ENCODE measurements at regions not wholly inside any gene's neighbourhood (a gene's known extent, or its start where the extent isn't known, plus 50 kb on each side); places are given as distances from the start of the nearest gene placed in this dataset.

- DNase-seq (ENCODE audit: low spot score): no peak
Measured at GRCh38 chr20:60274717-60275116, 316.5 kb downstream of the CDH26 start.

GRCh38 chr20:60281295-60281694, 323.1 kb downstream of the CDH26 start:
- DNase-seq (ENCODE audit: low spot score): no peak

- no peak for DNase-seq (ENCODE audit: low spot score)
Measured at GRCh38 chr20:60283281-60283680, 325.1 kb downstream of the CDH26 start.

- DNase-seq (ENCODE audit: low spot score): no peak
Measured at GRCh38 chr20:60286764-60287163, 328.5 kb downstream of the CDH26 start.

- DNase-seq (ENCODE audit: low spot score): no peak
Measured at GRCh38 chr20:60288945-60289344, 330.7 kb downstream of the CDH26 start.

GRCh38 chr20:60292001-60292520, 333.8 kb downstream of the CDH26 start:
- DNase-seq (ENCODE audit: low spot score): no peak

GRCh38 chr20:60294632-60295031, 336.4 kb downstream of the CDH26 start:
- no peak for DNase-seq (ENCODE audit: low spot score)

- no peak for DNase-seq (ENCODE audit: low spot score)
Measured at GRCh38 chr20:60295214-60295613, 337.0 kb downstream of the CDH26 start.

GRCh38 chr20:60297649-60298048, 339.4 kb downstream of the CDH26 start:
- DNase-seq (ENCODE audit: low spot score): peak; percentile 1

GRCh38 chr20:60298647-60299046, 340.4 kb downstream of the CDH26 start:
- DNase-seq (ENCODE audit: low spot score): no peak

- no peak for DNase-seq (ENCODE audit: low spot score)
Measured at GRCh38 chr20:60299951-60300350, 341.7 kb downstream of the CDH26 start.

GRCh38 chr20:60300374-60300773, 342.2 kb downstream of the CDH26 start:
- no peak for DNase-seq (ENCODE audit: low spot score)

- no peak for DNase-seq (ENCODE audit: low spot score)
Measured at GRCh38 chr20:60302875-60303274, 344.7 kb downstream of the CDH26 start.

GRCh38 chr20:60304026-60304590, 345.9 kb downstream of the CDH26 start:
- no peak for DNase-seq (ENCODE audit: low spot score)

GRCh38 chr20:60304931-60305330, 346.7 kb downstream of the CDH26 start:
- DNase-seq (ENCODE audit: low spot score): no peak

- no peak for DNase-seq (ENCODE audit: low spot score)
Measured at GRCh38 chr20:60306105-60306504, 347.9 kb downstream of the CDH26 start.

GRCh38 chr20:60306551-60306950, 348.3 kb downstream of the CDH26 start:
- DNase-seq (ENCODE audit: low spot score): no peak

- no peak for DNase-seq (ENCODE audit: low spot score)
Measured at GRCh38 chr20:60310560-60311349, 352.5 kb downstream of the CDH26 start.

GRCh38 chr20:60313191-60313590, 355.0 kb downstream of the CDH26 start:
- DNase-seq (ENCODE audit: low spot score): no peak

GRCh38 chr20:60313614-60314013, 355.4 kb downstream of the CDH26 start:
- DNase-seq (ENCODE audit: low spot score): no peak

- no peak for DNase-seq (ENCODE audit: low spot score)
Measured at GRCh38 chr20:60314727-60315126, 356.5 kb downstream of the CDH26 start.

- no peak for DNase-seq (ENCODE audit: low spot score)
Measured at GRCh38 chr20:60316476-60317158, 358.4 kb downstream of the CDH26 start.

GRCh38 chr20:60317401-60317800, 359.2 kb downstream of the CDH26 start:
- no peak for DNase-seq (ENCODE audit: low spot score)
